Endometrium (tissue), 2 donors: ENCODE measurements at regions not wholly inside any gene's neighbourhood (a gene's known extent, or its start where the extent isn't known, plus 50 kb on each side); places are given as distances from the start of the nearest gene placed in this dataset.

Experiments
- FAIRE-seq: peaks from 2 replicates; lab custom pipeline; 2012; peaks lifted over from hg19 to GRCh38; lab: Jason Lieb, UNC
- donor health status: control.
- donor health status: control.

- FAIRE-seq = no peak
Measured at GRCh38 chr19:31160336-31160926, 188.8 kb downstream of the TSHZ3 start.

GRCh38 chr19:31154021-31154420 lies 195.2 kb downstream of the TSHZ3 start:
- FAIRE-seq = no peak

- FAIRE-seq = no peak
Measured at GRCh38 chr19:31152906-31153305, 196.3 kb downstream of the TSHZ3 start.

GRCh38 chr19:31149441-31149941 lies 199.7 kb downstream of the TSHZ3 start:
- FAIRE-seq = no peak

- no peak for FAIRE-seq
Measured at GRCh38 chr19:31148671-31149070, 200.6 kb downstream of the TSHZ3 start.

- FAIRE-seq = no peak
Measured at GRCh38 chr19:31147234-31147633, 202.0 kb downstream of the TSHZ3 start.

GRCh38 chr19:31146546-31147183 lies 202.6 kb downstream of the TSHZ3 start:
- no peak for FAIRE-seq

- no peak for FAIRE-seq
Measured at GRCh38 chr19:31146015-31146414, 203.2 kb downstream of the TSHZ3 start.

- FAIRE-seq = no peak
Measured at GRCh38 chr19:31145007-31145406, 204.2 kb downstream of the TSHZ3 start.

- no peak for FAIRE-seq
Measured at GRCh38 chr19:31144075-31144870, 205.0 kb downstream of the TSHZ3 start.

GRCh38 chr19:31141301-31141700 lies 207.9 kb downstream of the TSHZ3 start:
- FAIRE-seq = no peak

- no peak for FAIRE-seq
Measured at GRCh38 chr19:31140717-31141116, 208.5 kb downstream of the TSHZ3 start.

GRCh38 chr19:31139871-31140505 lies 209.2 kb downstream of the TSHZ3 start:
- no peak for FAIRE-seq

- FAIRE-seq = no peak
Measured at GRCh38 chr19:31138077-31138476, 211.2 kb downstream of the TSHZ3 start.

- FAIRE-seq = no peak
Measured at GRCh38 chr19:31135841-31136240, 213.4 kb downstream of the TSHZ3 start.

GRCh38 chr19:31132753-31133110 lies 216.5 kb downstream of the TSHZ3 start:
- no peak for FAIRE-seq

GRCh38 chr19:31128291-31128690 lies 220.9 kb downstream of the TSHZ3 start:
- no peak for FAIRE-seq

GRCh38 chr19:31127134-31127967 lies 221.9 kb downstream of the TSHZ3 start:
- FAIRE-seq = peak; percentile 98

GRCh38 chr19:31126236-31126635 lies 223.0 kb downstream of the TSHZ3 start:
- FAIRE-seq = no peak

- FAIRE-seq = no peak
Measured at GRCh38 chr19:31125071-31125470, 224.2 kb downstream of the TSHZ3 start.

- no peak for FAIRE-seq
Measured at GRCh38 chr19:31121501-31121900, 227.7 kb downstream of the TSHZ3 start.

- no peak for FAIRE-seq
Measured at GRCh38 chr19:31120952-31121351, 228.3 kb downstream of the TSHZ3 start.
